ENCODE measurements at regions not wholly inside any gene's neighbourhood (a gene's known extent, or its start where the extent isn't known, plus 50 kb on each side); places are given as distances from the start of the nearest gene placed in this dataset.
"Not testable (repeated sequence)": the region's sequence is repeated elsewhere in the genome, so short reads cannot be mapped to it uniquely, and the experiment has no call there.

DNA sequence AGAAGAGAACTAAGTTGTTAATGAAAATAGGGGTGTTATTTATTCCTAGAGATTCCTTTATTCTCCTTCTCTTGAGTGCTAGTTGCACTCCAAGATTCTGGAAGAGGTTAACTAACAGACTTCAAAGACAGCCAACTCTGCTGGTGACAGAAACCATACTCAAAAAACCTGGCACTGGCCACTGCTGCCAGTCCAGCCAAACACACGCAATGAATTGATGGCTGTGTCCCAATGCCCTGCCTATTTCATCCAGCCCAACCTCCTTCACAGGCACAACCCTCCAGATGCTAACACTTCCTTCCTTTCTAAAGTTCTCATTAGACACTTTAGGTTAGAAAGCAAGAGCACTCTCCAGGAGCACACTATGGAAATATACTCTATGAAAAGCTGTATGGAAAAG is 150.8 kb upstream of the C11orf58 start:
- Histone ChIP-seq H3K4me1 (ENCODE audit: control insufficient read depth, insufficient read depth, low read length) (no peaks in the 10 kb centered on the region), H3K36me3 (ENCODE audit: control insufficient read depth, insufficient read depth, low read length) (no peaks in the 10 kb centered on the region), H3K27ac (ENCODE audit: insufficient read depth, low read depth, low read length, poor library complexity, severe bottlenecking) (no peak overlapping the region), H3K27me3 (ENCODE audit: control insufficient read depth, insufficient read depth, low read length, poor library complexity, severe bottlenecking) (no peaks in the 10 kb centered on the region), H3K4me3 (ENCODE audit: insufficient read depth, low read depth, low read length) (no peak overlapping the region), H3K9me3 (ENCODE audit: control insufficient read depth, low read length) (no peaks in the 10 kb centered on the region)
- WGBS, 2 experiments, result 85 to 87% methylated on average over 1 of the region's 1 CpG

GRCh38 chr11:16584569-16584968 is 153.9 kb upstream of the C11orf58 start:
- Histone ChIP-seq H3K36me3 (ENCODE audit: control insufficient read depth, insufficient read depth, low read length) (no peaks in the 10 kb centered on the region), H3K27me3 (ENCODE audit: control insufficient read depth, insufficient read depth, low read length, poor library complexity, severe bottlenecking) (no peaks in the 10 kb centered on the region), H3K27ac (ENCODE audit: insufficient read depth, low read depth, low read length, poor library complexity, severe bottlenecking) (no peak overlapping the region), H3K9me3 (ENCODE audit: control insufficient read depth, low read length) (no peaks in the 10 kb centered on the region), H3K4me1 (ENCODE audit: control insufficient read depth, insufficient read depth, low read length) (no peaks in the 10 kb centered on the region), H3K4me3 (ENCODE audit: insufficient read depth, low read depth, low read length) (no peak overlapping the region)
- WGBS, 2 experiments, result 86 to 87% methylated on average over 2 of the region's 2 CpGs

GRCh38 chr11:16581078-16581477 is 157.4 kb upstream of the C11orf58 start:
- not testable (repeated sequence) for H3K27ac ChIP-seq (ENCODE audit: insufficient read depth, low read depth, low read length, poor library complexity, severe bottlenecking); H3K4me3 ChIP-seq (ENCODE audit: insufficient read depth, low read depth, low read length); H3K27me3 ChIP-seq (ENCODE audit: control insufficient read depth, insufficient read depth, low read length, poor library complexity, severe bottlenecking); H3K9me3 ChIP-seq (ENCODE audit: control insufficient read depth, low read length); H3K4me1 ChIP-seq (ENCODE audit: control insufficient read depth, insufficient read depth, low read length); H3K36me3 ChIP-seq (ENCODE audit: control insufficient read depth, insufficient read depth, low read length)
- WGBS, 2 experiments, result 85% methylated on average over 1 of the region's 1 CpG; no CpG with 5 or more reads in 1 of the 2 experiments

GRCh38 chr11:16577490-16577889 is 161.0 kb upstream of the C11orf58 start:
- WGBS, 2 experiments, result 71 to 85% methylated on average over 1 of the region's 1 CpG

DNA sequence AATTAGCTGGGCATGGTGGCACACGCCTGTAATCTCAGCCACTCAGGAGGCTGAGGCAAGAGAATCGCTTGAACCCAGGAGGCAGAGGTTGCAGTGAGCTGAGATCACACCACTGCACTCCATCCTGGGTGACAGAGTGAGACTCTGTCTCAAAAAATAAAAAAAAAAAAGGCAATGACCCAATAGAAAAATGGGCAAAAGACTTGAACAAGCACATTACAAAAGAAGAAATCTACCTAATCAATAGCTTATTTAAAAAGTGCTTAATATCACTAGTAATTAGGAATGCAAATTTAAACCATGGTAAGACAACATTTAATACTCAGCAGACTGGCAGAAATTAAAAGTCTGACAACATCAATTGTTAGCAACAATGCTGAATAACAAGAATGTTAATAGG is 163.6 kb upstream of the C11orf58 start:
- not testable (repeated sequence) for H3K9me3 ChIP-seq (ENCODE audit: control insufficient read depth, low read length); H3K36me3 ChIP-seq (ENCODE audit: control insufficient read depth, insufficient read depth, low read length); H3K4me1 ChIP-seq (ENCODE audit: control insufficient read depth, insufficient read depth, low read length); H3K27me3 ChIP-seq (ENCODE audit: control insufficient read depth, insufficient read depth, low read length, poor library complexity, severe bottlenecking); H3K4me3 ChIP-seq (ENCODE audit: insufficient read depth, low read depth, low read length); H3K27ac ChIP-seq (ENCODE audit: insufficient read depth, low read depth, low read length, poor library complexity, severe bottlenecking)
- 89 to 94% methylated on average over 2 of the region's 2 CpGs for WGBS, 2 experiments

More at GRCh38 chr11:16577490-16577889, 161.0 kb upstream of the C11orf58 start:
- H3K4me1 ChIP-seq (ENCODE audit: control insufficient read depth, insufficient read depth, low read length), result no peaks in the 10 kb centered on the region
- H3K4me3 ChIP-seq (ENCODE audit: insufficient read depth, low read depth, low read length), result no peak overlapping the region
- H3K36me3 ChIP-seq (ENCODE audit: control insufficient read depth, insufficient read depth, low read length), result no peaks in the 10 kb centered on the region
- H3K27ac ChIP-seq (ENCODE audit: insufficient read depth, low read depth, low read length, poor library complexity, severe bottlenecking), result no peak overlapping the region
- no peaks in the 10 kb centered on the region for H3K9me3 ChIP-seq (ENCODE audit: control insufficient read depth, low read length)
- no peaks in the 10 kb centered on the region for H3K27me3 ChIP-seq (ENCODE audit: control insufficient read depth, insufficient read depth, low read length, poor library complexity, severe bottlenecking)

- no peak overlapping the region for H3K27ac ChIP-seq (ENCODE audit: insufficient read depth, low read depth, low read length, poor library complexity, severe bottlenecking)
- H3K27me3 ChIP-seq (ENCODE audit: control insufficient read depth, insufficient read depth, low read length, poor library complexity, severe bottlenecking), result no peaks in the 10 kb centered on the region
- no peaks in the 10 kb centered on the region for H3K9me3 ChIP-seq (ENCODE audit: control insufficient read depth, low read length)
- H3K36me3 ChIP-seq (ENCODE audit: control insufficient read depth, insufficient read depth, low read length), result no peaks in the 10 kb centered on the region
- no peak overlapping the region for H3K4me3 ChIP-seq (ENCODE audit: insufficient read depth, low read depth, low read length)
- H3K4me1 ChIP-seq (ENCODE audit: control insufficient read depth, insufficient read depth, low read length), result no peaks in the 10 kb centered on the region
Observed at GRCh38 chr11:16572945-16573344, 165.5 kb upstream of the C11orf58 start.

DNA sequence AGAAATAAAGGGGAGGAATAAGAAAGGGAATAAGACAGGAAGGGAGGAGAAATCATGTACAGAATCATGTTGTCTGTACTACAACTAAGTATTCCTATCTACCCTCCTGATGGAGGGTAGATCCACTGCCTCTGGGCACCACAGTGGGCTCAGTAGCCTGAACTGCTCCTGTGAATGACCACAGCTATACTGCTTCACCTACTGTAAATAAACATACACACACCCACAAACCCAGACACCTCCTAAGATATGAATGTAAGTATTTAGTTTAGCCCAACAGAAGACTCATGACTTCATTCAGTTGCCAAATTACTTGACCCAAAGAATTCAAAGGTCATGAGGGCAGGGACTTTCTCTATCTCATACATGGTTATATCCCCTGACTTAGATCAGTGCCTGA is 177.3 kb upstream of the C11orf58 start:
- H3K27me3 ChIP-seq (ENCODE audit: control insufficient read depth, insufficient read depth, low read length, poor library complexity, severe bottlenecking), result no peaks in the 10 kb centered on the region
- no peak overlapping the region for H3K4me3 ChIP-seq (ENCODE audit: insufficient read depth, low read depth, low read length)
- no peak overlapping the region for H3K27ac ChIP-seq (ENCODE audit: insufficient read depth, low read depth, low read length, poor library complexity, severe bottlenecking)
- H3K9me3 ChIP-seq (ENCODE audit: control insufficient read depth, low read length), result no peaks in the 10 kb centered on the region
- no peaks in the 10 kb centered on the region for H3K4me1 ChIP-seq (ENCODE audit: control insufficient read depth, insufficient read depth, low read length)
- H3K36me3 ChIP-seq (ENCODE audit: control insufficient read depth, insufficient read depth, low read length), result no peaks in the 10 kb centered on the region

GRCh38 chr11:16558494-16558893 is 180.0 kb upstream of the C11orf58 start:
- no peak overlapping the region for H3K4me3 ChIP-seq (ENCODE audit: insufficient read depth, low read depth, low read length)
- 88 to 100% methylated on average over 1 of the region's 1 CpG for WGBS, 2 experiments
- no peaks in the 10 kb centered on the region for H3K36me3 ChIP-seq (ENCODE audit: control insufficient read depth, insufficient read depth, low read length)
- H3K27ac ChIP-seq (ENCODE audit: insufficient read depth, low read depth, low read length, poor library complexity, severe bottlenecking), result no peak overlapping the region
- H3K27me3 ChIP-seq (ENCODE audit: control insufficient read depth, insufficient read depth, low read length, poor library complexity, severe bottlenecking), result no peaks in the 10 kb centered on the region
- no peaks in the 10 kb centered on the region for H3K4me1 ChIP-seq (ENCODE audit: control insufficient read depth, insufficient read depth, low read length)
- no peaks in the 10 kb centered on the region for H3K9me3 ChIP-seq (ENCODE audit: control insufficient read depth, low read length)

DNA sequence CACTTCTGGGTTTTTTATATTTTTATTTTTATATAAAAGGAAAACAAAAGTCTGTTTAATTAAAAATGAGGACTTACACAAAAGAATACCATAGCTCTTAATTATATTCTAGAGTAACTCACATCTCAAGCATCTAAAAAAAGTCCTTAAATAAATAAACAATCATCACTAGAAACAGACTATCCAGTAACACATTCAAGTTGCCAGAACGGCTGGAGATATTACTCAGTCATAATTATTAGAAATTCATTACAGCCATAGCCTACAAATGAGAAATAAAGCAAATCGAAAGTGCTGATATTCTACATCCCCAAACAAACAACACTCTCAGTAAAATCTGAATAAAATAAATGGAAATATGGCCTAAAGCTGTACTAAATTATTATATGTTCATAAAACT is 182.5 kb upstream of the C11orf58 start:
- no peak overlapping the region for H3K4me3 ChIP-seq (ENCODE audit: insufficient read depth, low read depth, low read length)
- no peaks in the 10 kb centered on the region for H3K4me1 ChIP-seq (ENCODE audit: control insufficient read depth, insufficient read depth, low read length)
- no peak overlapping the region for H3K27ac ChIP-seq (ENCODE audit: insufficient read depth, low read depth, low read length, poor library complexity, severe bottlenecking)
- whole genome bisulfite sequencing, 2 experiments, result 71 to 76% methylated on average over 1 to 2 of the region's 2 CpGs
- no peaks in the 10 kb centered on the region for H3K36me3 ChIP-seq (ENCODE audit: control insufficient read depth, insufficient read depth, low read length)
- no peaks in the 10 kb centered on the region for H3K9me3 ChIP-seq (ENCODE audit: control insufficient read depth, low read length)
- H3K27me3 ChIP-seq (ENCODE audit: control insufficient read depth, insufficient read depth, low read length, poor library complexity, severe bottlenecking), result no peaks in the 10 kb centered on the region

DNA sequence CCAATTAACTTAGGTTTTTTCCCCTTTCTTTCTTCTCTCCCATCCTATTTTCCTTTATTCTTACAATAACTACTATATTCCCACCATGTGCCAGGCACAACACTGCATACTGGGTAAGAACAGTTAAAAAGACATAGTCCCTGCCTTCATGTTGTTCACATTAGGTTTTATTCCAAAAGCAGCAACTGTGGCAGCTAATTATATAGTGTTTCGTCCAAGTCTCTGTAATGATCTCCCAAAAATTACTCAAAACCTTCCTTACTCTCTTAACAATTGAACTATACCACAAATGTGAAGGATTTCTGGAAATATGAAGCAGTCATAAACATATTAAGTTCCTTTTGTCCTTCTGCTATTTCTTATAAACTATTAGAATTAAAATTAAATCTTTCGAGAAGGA is 184.1 kb upstream of the C11orf58 start:
- Histone ChIP-seq H3K36me3 (ENCODE audit: control insufficient read depth, insufficient read depth, low read length) (no peaks in the 10 kb centered on the region), H3K9me3 (ENCODE audit: control insufficient read depth, low read length) (no peaks in the 10 kb centered on the region), H3K4me1 (ENCODE audit: control insufficient read depth, insufficient read depth, low read length) (no peaks in the 10 kb centered on the region), H3K27ac (ENCODE audit: insufficient read depth, low read depth, low read length, poor library complexity, severe bottlenecking) (no peak overlapping the region), H3K4me3 (ENCODE audit: insufficient read depth, low read depth, low read length) (no peak overlapping the region), H3K27me3 (ENCODE audit: control insufficient read depth, insufficient read depth, low read length, poor library complexity, severe bottlenecking) (no peaks in the 10 kb centered on the region)
- 100% methylated on average over 2 of the region's 2 CpGs for WGBS, 2 experiments

GRCh38 chr11:16547879-16548278 is 190.6 kb upstream of the C11orf58 start:
- 94 to 100% methylated on average over 2 to 4 of the region's 4 CpGs for WGBS, 2 experiments
- H3K4me3 ChIP-seq (ENCODE audit: insufficient read depth, low read depth, low read length), result no peak overlapping the region
- H3K27ac ChIP-seq (ENCODE audit: insufficient read depth, low read depth, low read length, poor library complexity, severe bottlenecking), result no peak overlapping the region
- H3K36me3 ChIP-seq (ENCODE audit: control insufficient read depth, insufficient read depth, low read length), result no peaks in the 10 kb centered on the region
- no peaks in the 10 kb centered on the region for H3K27me3 ChIP-seq (ENCODE audit: control insufficient read depth, insufficient read depth, low read length, poor library complexity, severe bottlenecking)
- no peaks in the 10 kb centered on the region for H3K9me3 ChIP-seq (ENCODE audit: control insufficient read depth, low read length)
- H3K4me1 ChIP-seq (ENCODE audit: control insufficient read depth, insufficient read depth, low read length), result no peaks in the 10 kb centered on the region

All from ectodermal cell (in vitro differentiated cells).